Endothelial cell (in vitro differentiated cells): ENCODE measurements at regions not wholly inside any gene's neighbourhood (a gene's known extent, or its start where the extent isn't known, plus 50 kb on each side); places are given as distances from the start of the nearest gene placed in this dataset.

Experiments
- DNase-seq: peaks from one replicate; pipeline ENCODE4 v3.0.0; 2021; ENCODE audit warnings: low spot score
- H3K27ac Mint-ChIP-seq: one replicate; pipeline ENCODE4 v1.8.0; 2021; ENCODE audit warnings: mixed read lengths, inconsistent platforms; ENCODE audit not compliant: unreplicated experiment
- H3K27me3 Mint-ChIP-seq: one replicate; pipeline ENCODE4 v1.8.0; 2021; ENCODE audit warnings: mild to moderate bottlenecking, moderate library complexity, mixed read lengths, inconsistent platforms; ENCODE audit not compliant: unreplicated experiment
- H3K36me3 Mint-ChIP-seq: one replicate; pipeline ENCODE4 v1.8.0; 2021; ENCODE audit warnings: mild to moderate bottlenecking, low read depth, mixed read lengths, inconsistent platforms; ENCODE audit not compliant: unreplicated experiment
- H3K4me1 Mint-ChIP-seq: one replicate; pipeline ENCODE4 v1.8.0; 2021; ENCODE audit warnings: mild to moderate bottlenecking, mixed read lengths, inconsistent platforms; ENCODE audit not compliant: unreplicated experiment
- H3K4me3 Mint-ChIP-seq: one replicate; pipeline ENCODE4 v1.8.0; 2021; ENCODE audit warnings: mild to moderate bottlenecking, mixed read lengths, inconsistent platforms; ENCODE audit not compliant: unreplicated experiment
- H3K9me3 Mint-ChIP-seq: one replicate; pipeline ENCODE4 v1.8.0; 2021; ENCODE audit warnings: mixed read lengths, inconsistent platforms; ENCODE audit not compliant: unreplicated experiment
- CTCF ChIP-seq: fragments of 200-600 bp; sonication (generic); IDR thresholded peaks from one replicate; pipeline ENCODE4 v1.5.0; 2021; ENCODE audit warnings: antibody characterized with exemption; ENCODE audit not compliant: unreplicated experiment

DNA sequence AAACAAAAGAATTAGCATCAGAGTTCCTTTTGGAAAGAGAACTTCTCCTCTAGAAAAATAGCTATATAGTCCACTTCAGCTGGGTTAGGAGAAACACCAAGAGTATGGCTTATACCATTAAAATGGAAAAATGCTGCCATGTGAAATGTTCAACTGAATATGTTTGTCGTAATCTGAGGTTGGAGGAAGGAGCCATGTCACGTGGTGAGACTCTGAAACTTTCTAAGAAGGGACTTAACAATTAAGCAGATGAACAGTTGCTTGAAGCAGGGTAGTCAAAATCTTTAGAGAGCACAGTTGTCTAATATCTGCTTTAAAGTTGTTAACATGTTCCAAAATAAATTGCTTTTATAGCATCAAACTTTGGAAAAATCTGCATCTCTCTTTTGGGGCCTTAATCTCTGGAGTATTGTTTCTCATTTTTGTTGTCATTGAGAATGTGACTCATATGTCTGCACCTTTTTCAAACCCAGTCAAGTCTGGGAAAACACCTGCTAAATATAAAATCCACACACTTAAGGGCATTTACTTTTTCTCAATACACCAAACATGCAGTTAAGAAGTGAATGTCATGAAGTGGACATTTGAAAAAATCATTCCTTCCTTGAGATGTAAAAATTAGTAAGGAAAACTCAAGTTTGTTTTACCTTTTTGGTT is 168.8 kb upstream of the PDE5A start:
- Mint-ChIP-seq H3K36me3 (no peaks in the 10 kb centered on the region), H3K27ac (no peak overlapping the region), H3K27me3 (no peaks in the 10 kb centered on the region), H3K9me3 (no peaks in the 10 kb centered on the region), H3K4me3 (no peak overlapping the region), H3K4me1 (peaks cover 6% of the 10 kb centered on the region)
- DNase-seq: no peak
- TF ChIP-seq CTCF: no peak

GRCh38 chr4:119795986-119796578 is 167.5 kb upstream of the PDE5A start:
- no peak for DNase-seq
- Mint-ChIP-seq H3K27ac (no peak overlapping the region), H3K9me3 (no peaks in the 10 kb centered on the region), H3K27me3 (no peaks in the 10 kb centered on the region), H3K36me3 (no peaks in the 10 kb centered on the region), H3K4me3 (no peak overlapping the region), H3K4me1 (peaks cover 6% of the 10 kb centered on the region)
- TF ChIP-seq CTCF: no peak

GRCh38 chr4:119794681-119795080 is 166.1 kb upstream of the PDE5A start:
- no peak for DNase-seq
- no peaks in the 10 kb centered on the region for H3K27me3 Mint-ChIP-seq
- peaks cover 6% of the 10 kb centered on the region for H3K4me1 Mint-ChIP-seq
- H3K4me3 Mint-ChIP-seq: no peak overlapping the region
- TF ChIP-seq CTCF: no peak
- no peak overlapping the region for H3K27ac Mint-ChIP-seq
- H3K9me3 Mint-ChIP-seq: no peaks in the 10 kb centered on the region
- no peaks in the 10 kb centered on the region for H3K36me3 Mint-ChIP-seq

GRCh38 chr4:119794113-119794512 is 165.5 kb upstream of the PDE5A start:
- no peak for DNase-seq
- Mint-ChIP-seq H3K9me3 (no peaks in the 10 kb centered on the region), H3K27ac (no peak overlapping the region), H3K27me3 (no peaks in the 10 kb centered on the region), H3K4me1 (peaks cover 6% of the 10 kb centered on the region), H3K4me3 (no peak overlapping the region), H3K36me3 (no peaks in the 10 kb centered on the region)
- TF ChIP-seq CTCF: no peak
